GM12865 (cell line): ENCODE measurements at regions not wholly inside any gene's neighbourhood (a gene's known extent, or its start where the extent isn't known, plus 50 kb on each side); places are given as distances from the start of the nearest gene placed in this dataset.

Experiments
- DNase-seq: peaks from one replicate; pipeline ENCODE4 v3.0.0; 2010; ENCODE audit warnings: low read depth
- H3K4me3 ChIP-seq: 2 replicates; pipeline ENCODE4 v1.5.1; 2011; ENCODE audit warnings: mild to moderate bottlenecking, low read depth, low read length, control low read depth
- CTCF ChIP-seq: IDR thresholded peaks from 2 replicates; pipeline ENCODE4 v1.5.1; 2011; ENCODE audit warnings: low read length, control low read depth, low read depth, inconsistent platforms; ENCODE audit not compliant: insufficient read depth; ENCODE audit errors: missing control alignments

DNA sequence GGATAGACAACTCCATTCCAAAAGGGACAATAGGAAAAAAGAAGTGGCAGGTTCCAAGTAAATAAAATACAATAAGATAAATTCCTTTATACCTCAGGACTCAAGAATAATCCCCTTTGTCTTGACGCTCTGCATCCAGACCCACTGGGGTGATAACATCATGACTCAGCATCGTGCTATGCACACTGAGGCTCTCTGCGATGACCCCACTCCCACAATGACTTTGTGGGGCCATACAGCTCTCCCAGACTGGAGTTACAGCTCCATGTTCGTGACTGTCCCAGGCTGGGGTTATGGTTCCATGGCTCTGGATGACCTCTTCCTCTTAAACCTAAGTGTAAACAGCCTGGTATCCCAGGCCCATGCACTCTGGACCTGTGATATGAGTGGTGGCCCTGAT is 254.5 kb upstream of the ADGRL3 start:
- H3K4me3 ChIP-seq: no peak overlapping the region
- no peak for TF ChIP-seq CTCF
- no peak for DNase-seq

DNA sequence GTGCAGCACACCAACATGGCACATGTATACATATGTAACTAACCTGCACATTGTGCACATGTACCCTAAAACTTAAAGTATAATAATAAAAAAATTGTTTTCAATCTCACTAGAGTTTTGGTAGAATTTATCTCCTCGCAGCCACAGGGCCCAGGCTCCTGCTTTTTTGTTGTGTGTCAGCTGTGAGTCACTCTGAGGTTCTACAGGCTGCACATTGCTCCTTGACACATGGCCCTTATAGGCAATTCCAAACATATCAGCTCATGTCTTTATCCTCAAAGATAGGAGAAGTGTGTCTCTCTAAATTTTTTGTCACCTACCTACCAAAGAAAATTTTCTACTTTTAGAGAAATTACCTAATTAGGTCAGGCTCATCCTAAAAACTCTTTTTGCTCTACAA is 252.1 kb upstream of the ADGRL3 start:
- TF ChIP-seq CTCF: no peak
- H3K4me3 ChIP-seq: no peak overlapping the region
- DNase-seq: no peak

DNA sequence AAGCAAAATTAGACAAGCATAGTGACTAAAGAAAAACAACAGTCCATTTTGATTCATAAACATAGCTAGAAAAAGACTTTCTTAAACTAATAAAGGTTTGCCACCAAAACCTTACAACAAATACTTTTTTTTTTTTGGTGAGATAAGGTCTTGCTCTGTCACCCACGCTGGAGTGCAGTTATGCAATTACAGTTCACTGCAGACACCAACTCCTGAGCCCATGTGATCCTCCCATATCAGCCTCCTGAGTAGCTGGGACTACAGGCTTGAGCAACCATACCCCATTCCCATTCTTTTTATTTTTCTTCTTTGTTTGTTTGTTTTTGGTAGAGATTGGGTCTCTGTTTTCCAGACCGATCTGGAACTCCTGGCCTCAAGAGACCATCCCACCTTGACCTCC is 247.2 kb upstream of the ADGRL3 start:
- no peak for TF ChIP-seq CTCF

DNA sequence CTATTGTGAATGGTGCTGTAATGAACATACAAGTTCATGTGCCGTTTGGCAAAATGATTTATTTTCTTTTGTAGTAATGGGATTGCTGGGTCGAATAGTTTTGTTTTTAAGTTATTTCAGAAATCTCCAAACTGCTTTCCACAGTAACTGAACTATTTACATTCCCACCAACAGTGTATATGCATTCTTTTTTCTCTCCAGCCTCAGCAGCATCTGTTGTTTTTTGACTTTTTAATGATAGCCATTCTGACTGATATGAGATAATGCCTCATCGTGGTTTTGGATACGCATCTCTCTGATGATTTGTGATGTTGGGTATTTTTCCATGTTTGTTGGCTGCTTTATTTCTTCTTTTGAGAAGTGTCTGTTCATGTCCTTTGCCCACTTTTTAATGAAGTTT is 246.3 kb upstream of the ADGRL3 start:
- TF ChIP-seq CTCF: no peak
- no peak overlapping the region for H3K4me3 ChIP-seq
- no peak for DNase-seq

More for the DNA sequence above, 247.2 kb upstream of the ADGRL3 start:
- H3K4me3 ChIP-seq: no peak overlapping the region
- no peak for DNase-seq

DNA sequence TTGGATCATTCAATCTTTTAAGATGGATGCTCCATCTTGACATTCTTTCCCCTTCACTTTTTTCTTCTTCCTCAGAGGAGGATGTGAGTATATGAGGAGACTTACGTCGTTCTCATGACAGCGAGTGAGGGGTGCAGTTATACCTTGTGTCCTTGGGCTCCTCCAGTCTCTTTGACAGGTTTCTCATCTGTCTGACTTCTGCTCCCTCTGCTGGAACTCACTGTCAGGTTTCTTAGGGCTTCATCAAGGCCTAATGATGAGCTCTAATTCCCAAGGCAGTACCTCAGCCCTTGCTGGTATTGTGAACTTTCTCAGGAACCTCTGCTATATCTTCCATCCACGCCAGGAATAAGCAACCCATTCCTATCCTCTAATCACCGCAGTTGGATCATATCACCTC is 237.8 kb upstream of the ADGRL3 start:
- DNase-seq: no peak
- H3K4me3 ChIP-seq: no peak overlapping the region
- no peak for TF ChIP-seq CTCF

DNA sequence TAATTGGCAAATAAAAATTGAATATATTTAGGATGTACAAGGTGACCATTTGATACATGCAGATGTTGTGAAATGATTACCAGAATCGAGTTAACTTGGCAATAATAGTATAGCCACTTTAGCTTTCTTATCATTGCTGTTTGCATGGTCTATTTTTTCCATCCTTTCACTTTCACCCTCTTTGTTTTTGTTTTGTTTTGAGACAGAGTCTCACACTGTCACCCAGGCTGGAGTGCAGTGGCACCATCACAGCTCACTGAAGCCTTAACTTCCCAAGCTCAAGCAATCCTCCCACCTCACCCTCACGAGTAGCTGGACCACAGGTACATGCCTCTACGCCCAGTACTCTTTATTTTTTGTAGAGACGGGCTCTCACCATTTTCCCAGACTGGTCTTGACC is 218.6 kb upstream of the ADGRL3 start:
- no peak for TF ChIP-seq CTCF
- H3K4me3 ChIP-seq: no peak overlapping the region
- DNase-seq: no peak

DNA sequence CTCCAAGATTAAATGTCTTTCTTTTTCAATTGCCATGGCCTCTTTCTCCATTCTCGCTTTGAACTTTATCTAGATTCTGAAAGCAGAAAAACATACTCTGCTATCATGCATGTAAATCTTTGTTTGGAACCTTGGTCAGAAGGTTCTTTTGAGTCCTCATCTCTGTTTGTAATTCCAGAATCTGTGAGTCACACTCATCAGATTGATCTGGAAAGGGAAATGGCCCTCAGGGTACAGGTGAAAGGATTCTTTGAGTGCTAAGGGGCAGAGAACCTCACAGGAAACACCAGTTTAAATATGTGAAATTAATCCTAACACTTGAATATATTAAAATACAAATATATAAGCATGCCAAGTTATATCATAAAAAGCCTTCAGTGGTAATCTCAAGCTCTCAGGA is 211.0 kb upstream of the ADGRL3 start:
- no peak for TF ChIP-seq CTCF
- no peak overlapping the region for H3K4me3 ChIP-seq
- no peak for DNase-seq
